Stimulated activated CD4-positive, alpha-beta T cell treated with anti-CD3 and anti-CD28 coated beads, Interleukin-4, amount 100 ng/mL, for 48 hours (primary cell): ENCODE measurements at regions not wholly inside any gene's neighbourhood (a gene's known extent, or its start where the extent isn't known, plus 50 kb on each side); places are given as distances from the start of the nearest gene placed in this dataset.

Experiments
- DNase-seq, 2 donors: peaks; one replicate each; pipeline ENCODE4 v3.0.0-alpha.2; 2020; ENCODE audit warnings: low read depth in 2 of 2

- DNase-seq, result no peak
These were observed 187.3 kb upstream of the SYT13 start for GRCh38 chr11:45473341-45473895.

GRCh38 chr11:45472716-45473317 is 186.7 kb upstream of the SYT13 start:
- DNase-seq, result no peak

DNA sequence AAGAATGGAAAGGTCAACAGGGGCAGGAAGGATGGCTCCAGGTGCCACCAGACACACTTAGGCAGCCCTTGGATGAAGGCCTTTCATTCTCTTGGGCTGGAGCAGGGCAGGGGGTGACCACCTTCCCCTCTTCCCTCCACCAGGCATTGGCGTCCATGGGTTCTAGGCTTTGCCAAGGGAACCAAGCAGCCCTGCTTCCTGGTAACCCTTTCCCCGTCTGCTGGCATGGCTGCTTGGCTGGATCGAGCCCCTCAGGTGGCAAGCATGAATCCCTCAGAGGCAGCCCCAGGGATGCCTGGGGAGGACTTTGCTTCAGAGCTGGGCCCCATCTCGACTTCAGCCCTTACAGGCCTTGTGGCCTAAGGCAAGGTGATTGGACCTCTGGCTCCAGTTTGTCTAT is 185.1 kb upstream of the SYT13 start:
- no peak for DNase-seq

- no peak for DNase-seq
These were observed 184.6 kb upstream of the SYT13 start for GRCh38 chr11:45470794-45471167.

- DNase-seq, result no peak
These were observed 184.1 kb upstream of the SYT13 start for GRCh38 chr11:45470151-45470793.

DNA sequence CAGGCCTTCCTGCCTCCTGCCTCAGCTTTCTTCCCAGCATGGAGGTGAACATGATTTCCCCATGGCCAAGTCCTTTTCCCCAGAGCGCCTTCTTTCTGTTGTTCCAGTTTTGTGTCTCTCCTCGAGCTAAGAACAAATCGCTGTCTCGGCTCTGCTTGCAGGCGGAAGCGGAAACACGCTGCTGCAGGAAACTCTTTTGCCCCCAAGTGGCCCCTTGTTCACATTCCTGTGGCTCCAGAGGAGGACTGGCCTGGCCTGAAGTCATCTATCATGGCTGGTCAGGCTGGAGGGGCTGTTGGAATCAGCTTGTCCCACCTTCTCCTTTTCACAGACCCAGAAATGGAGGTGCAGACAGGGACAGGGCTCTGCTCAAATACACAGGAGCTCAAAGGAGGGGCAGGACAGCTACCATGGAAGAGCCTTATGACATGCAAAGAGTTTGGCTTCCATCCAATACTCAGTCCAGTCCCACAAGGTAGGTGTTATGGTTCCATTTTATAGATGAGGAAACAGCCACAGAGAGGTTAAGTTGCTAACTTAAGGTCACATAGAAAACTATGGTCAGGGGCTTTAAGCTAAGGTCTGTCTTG is 182.2 kb upstream of the SYT13 start:
- no peak for DNase-seq

- no peak for DNase-seq
These were observed 177.4 kb upstream of the SYT13 start for GRCh38 chr11:45463541-45463940.

DNA sequence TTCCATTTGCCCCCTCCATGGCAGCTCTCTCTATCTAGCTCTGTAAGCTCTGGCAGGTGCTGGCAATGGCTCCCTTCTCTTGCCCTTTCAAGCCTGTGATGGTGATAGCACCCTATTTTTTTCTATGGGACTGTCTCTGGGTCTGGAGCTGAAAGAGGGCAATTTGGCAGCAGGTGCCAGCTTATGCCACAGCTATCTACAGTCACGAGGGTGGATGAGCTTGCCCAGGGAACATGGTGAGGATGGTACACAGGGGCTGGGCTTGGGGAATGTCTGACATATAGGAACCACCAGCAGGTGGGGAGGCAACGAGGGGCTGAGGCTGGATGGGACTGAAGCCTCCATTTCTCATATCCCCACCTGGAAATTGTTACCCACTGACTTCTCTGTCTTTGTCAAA is 175.4 kb upstream of the SYT13 start:
- no peak for DNase-seq

- DNase-seq, result no peak
These were observed 173.3 kb upstream of the SYT13 start for GRCh38 chr11:45459491-45459890.

DNA sequence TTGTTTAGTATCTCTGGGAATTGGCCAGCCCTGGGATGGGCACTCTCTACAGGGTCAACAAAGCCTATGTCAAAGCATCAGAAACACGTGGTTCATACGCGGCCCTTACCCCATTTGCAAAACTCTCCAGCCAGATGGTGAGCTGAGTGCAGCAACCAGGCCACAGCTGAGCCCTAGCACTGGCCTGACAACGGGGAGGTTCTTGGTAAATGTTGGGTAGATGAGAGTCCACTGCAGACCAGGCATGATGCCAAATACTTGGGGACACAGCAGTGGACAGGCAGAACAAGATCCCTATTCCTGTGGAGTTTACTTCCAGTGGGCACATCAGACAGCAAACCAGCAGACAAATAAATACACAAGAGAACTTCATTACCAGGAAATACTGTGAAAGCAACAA is 172.1 kb upstream of the SYT13 start:
- no peak for DNase-seq

DNA sequence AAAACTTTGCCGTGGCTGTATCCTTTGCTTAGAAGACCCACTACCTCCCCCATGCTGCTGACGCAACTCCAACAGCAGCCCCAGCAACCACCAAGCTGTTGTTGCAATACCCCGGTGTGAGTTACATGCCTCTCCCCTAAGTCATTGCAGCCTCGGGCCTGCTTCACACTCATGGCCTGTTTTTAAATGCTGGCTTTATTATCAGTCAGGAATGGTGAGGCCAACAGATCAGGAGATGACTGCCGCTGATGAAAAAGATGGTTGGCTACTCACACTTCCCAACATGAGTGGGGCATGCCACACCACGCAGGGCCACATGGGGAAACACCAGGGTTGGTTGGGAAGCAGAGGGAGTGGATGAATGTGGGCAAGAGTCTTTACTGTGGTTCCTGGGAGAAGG is 171.5 kb upstream of the SYT13 start:
- DNase-seq, result no peak

DNA sequence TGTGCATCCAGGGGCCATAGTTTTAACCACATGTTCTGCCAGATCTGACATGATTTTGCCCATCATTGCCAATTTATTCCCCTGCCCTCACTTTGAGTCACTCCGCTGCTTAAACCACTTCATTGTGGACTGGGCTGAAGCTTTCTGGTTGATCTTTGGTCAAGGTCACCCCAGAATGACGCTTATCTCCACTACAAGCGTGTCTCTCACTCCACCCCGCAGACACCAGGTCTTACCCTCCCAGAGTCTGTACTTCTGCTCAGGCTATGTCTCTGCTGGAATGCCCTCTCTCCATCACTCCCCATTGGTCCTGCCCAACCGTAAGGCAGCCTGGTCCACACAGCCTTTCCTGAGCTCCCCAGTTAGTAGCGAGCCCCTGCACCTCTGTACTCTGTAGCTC is 170.5 kb upstream of the SYT13 start:
- no peak for DNase-seq

- no peak for DNase-seq
These were observed 169.4 kb upstream of the SYT13 start for GRCh38 chr11:45455536-45455935.

GRCh38 chr11:45454917-45455401 is 168.8 kb upstream of the SYT13 start:
- DNase-seq, result no peak

DNA sequence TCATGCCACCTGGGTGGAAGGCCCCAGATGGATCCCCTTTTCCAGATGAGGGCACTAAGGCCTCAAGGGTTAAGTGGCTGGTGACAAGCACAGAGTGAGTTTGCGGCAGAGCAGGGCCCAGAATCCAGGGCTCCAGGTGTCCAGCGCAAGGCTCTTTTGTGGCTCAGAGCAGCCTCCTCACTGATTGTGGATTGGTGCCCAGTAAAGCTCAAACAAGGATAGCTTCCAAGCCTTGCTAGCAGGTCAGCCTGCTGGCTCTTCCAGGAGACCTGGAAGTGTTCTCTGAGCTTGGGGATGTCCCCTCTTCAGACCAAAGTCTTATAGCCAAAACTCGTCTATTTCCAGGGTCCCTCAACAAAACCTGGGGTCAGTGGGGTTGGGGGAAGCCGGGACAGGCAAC is 167.6 kb upstream of the SYT13 start:
- DNase-seq, result no peak

DNA sequence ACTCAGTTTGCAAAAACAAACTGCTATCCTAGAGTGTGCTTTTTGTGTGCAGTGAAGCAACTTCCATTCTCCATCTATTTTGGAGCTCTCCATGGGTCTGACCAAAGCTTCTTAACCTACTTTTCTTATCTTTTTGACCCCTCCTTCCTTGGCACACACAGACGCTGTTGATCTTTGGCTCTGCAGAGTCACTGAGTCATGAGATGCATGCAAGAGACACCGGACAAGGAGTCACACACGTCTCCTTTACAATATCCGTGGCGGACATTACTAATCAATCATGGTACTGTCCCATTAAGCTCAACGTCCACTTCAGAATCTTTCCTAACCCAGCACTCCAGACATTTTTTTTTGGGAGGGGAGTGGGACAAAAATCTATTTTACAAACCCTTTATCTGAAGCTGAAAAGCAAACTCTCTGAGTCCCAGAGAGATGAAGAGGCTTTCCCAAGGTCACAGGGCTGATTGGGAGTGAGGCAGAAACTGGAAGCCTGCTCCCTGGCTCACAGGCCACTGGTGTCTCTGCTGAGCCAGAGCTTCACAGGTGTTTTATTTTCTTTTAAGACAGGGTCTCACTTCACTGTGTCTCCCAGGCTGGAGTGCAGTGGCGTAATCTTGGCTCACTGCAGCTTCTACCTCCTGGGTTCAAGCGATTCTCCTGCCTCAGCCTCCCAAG is 165.8 kb upstream of the SYT13 start:
- DNase-seq, result no peak

DNA sequence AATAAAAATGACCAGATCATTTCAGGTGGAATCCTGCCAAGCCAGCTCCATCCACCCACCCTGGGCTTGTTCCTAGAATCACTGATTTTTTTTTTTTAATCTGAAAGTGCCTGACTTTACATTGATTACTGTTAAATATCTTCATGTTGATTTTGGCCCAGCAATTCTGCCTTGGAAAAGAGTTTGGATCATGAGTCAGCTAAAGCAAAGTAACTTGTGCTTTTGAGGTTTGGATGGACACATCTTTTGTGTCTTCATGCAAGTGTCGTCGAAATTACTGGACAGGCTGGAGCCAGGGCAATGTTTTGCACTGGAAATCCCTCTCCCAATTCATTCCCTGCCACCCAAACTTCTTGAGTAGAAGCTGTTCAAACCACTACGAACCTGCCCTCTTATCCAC is 164.0 kb upstream of the SYT13 start:
- no peak for DNase-seq

GRCh38 chr11:45449036-45449601 is 163.0 kb upstream of the SYT13 start:
- no peak for DNase-seq

DNA sequence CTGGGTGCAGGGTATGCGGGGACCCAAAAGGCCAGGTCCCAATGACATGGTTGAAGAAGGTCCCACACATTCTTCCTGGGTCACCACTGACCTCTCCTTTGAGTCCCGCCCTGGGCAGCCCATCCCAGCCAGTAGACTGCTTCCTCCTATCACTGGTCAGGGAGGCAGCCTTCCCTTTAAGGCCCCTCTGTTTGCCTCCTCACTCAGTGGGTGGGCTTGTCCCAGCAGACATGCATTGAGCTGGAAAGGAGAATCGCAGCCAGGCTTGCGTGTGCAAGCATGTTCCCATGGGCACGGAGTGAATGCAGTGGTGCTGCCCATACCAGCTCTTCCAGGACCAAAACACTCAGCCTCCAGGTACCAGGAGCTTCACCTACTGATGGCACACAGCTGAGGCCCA is 162.4 kb upstream of the SYT13 start:
- no peak for DNase-seq

- no peak for DNase-seq
These were observed 160.9 kb upstream of the SYT13 start for GRCh38 chr11:45446998-45447397.

GRCh38 chr11:45446434-45446833 is 160.3 kb upstream of the SYT13 start:
- no peak for DNase-seq

- no peak for DNase-seq
These were observed 158.7 kb upstream of the SYT13 start for GRCh38 chr11:45444796-45445195.
